ENCODE measurements at regions not wholly inside any gene's neighbourhood (a gene's known extent, or its start where the extent isn't known, plus 50 kb on each side); places are given as distances from the start of the nearest gene placed in this dataset.

DNA sequence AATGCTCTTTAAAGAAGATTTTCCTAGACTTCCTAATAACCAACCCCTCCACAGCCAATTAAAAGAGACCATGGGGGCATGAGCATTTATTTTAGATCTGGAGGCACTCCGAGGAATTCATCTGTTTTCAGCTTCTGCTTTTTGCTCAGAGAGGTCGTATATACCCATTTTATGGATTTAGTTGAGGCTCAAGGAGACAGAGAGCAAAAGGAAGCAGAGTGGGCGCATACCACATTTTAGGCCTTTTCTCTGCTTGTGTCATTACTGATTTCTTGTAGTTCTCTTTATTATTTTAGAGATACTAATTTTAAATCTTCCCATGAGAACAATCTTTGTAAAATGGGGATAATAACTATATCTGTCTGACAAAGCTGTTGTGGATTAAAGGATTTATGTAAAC, 129.6 kb upstream of the IFNGR1 start (continued):
- no peak for TF ChIP-seq IRF5 (IDR thresholded peaks at IDR 0.05; ENCODE audit: borderline replicate concordance)
- TF ChIP-seq PKNOX1 (IDR thresholded peaks at IDR 0.05) = no peak
- TF ChIP-seq KAT2A (conservative IDR thresholded peaks at IDR 0.05; ENCODE audit: control insufficient read depth, low read depth, low read length) = no peak
- TF ChIP-seq BCLAF1 (IDR thresholded peaks at IDR 0.05) = no peak

DNA sequence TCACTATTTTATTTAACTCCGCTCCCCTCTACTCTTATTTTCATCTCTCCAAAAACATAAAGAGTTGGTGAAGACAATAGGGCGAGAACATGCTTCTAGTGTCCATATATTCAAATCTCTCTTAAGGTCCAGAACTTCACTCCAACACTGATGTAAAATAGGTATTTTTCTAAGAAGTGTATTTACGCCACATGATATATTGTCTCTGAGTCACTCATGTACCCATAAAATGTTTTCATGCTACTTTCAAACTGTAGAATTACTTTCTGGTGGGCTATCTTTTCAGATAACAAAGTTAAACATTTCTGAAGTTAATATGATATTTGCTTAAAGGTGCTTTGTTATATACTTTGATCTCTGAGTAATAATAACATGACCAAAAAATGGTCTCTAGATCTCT, 124.1 kb upstream of the IFNGR1 start:
- ChIA-PET SMC1A (ENCODE audit: uncharacterized antibody, unreplicated experiment) (interaction anchor here (0.7 to 4.9 kb wide), 20 partner anchors 8 to 661 kb away, joined by 3 to 49 read pairs (median 5); no protein-coding TSS in a partner anchor), CTCF (interaction anchor here (0.7 to 4.0 kb wide), 21 partner anchors 11 to 663 kb away, joined by 3 to 77 read pairs (median 4); no protein-coding TSS in a partner anchor), RAD21 (ENCODE audit: unreplicated experiment) (interaction anchor here (1.1 to 1.5 kb wide), 6 partner anchors 28 to 296 kb away, joined by 3 to 6 read pairs (median 4); no protein-coding TSS in a partner anchor), POLR2A (no interaction called here)
- Histone ChIP-seq H3K9me3 (replicated peaks; ENCODE audit: control insufficient read depth, insufficient read depth, low read length) (no peaks in the 10 kb centered on the region), H3K36me3 (ENCODE audit: control insufficient read depth in 2 of 2, insufficient read depth in 2 of 2, low read length in 1 of 2) (no peaks in the 10 kb centered on the region), H3K4me3 (no peak overlapping the region), H3K79me2 (ENCODE audit: control insufficient read depth, insufficient read depth, low read length) (no peaks in the 10 kb centered on the region), H3K4me1 (ENCODE audit: control insufficient read depth, insufficient read depth, low read length) (no peaks in the 10 kb centered on the region; the same call in 1 of the 2 replicates), H2AFZ (ENCODE audit: control insufficient read depth, low read depth, low read length) (no peak overlapping the region), H4K20me1 (ENCODE audit: control insufficient read depth, insufficient read depth) (no peaks in the 10 kb centered on the region), H3K27me3 (replicated peaks in 1 of 2; ENCODE audit: control insufficient read depth in 2 of 2, insufficient read depth in 2 of 2, low read length in 1 of 2) (no peaks in the 10 kb centered on the region; a peak in 1 of 4 replicates), H3K27ac (ENCODE audit: control insufficient read depth, insufficient read depth) (no peak overlapping the region), H3K4me2 (ENCODE audit: control insufficient read depth, insufficient read depth) (no peak overlapping the region), H3K9ac (ENCODE audit: control insufficient read depth, insufficient read depth, low read length) (no peak overlapping the region)
- no peak for FAIRE-seq
- intact Hi-C loops (cut with micrococcal nuclease; ENCODE audit: unreplicated experiment) (loop anchor here (2.0 kb wide), 1 partner anchor 72 kb away; no protein-coding TSS in a partner anchor), in situ Hi-C loops (cut with MboI) (no loop called here)
- ATAC-seq = no peak
- DNase-seq (ENCODE audit: low read depth, low spot score) = no peak
- WGBS (ENCODE audit: insufficient coverage, insufficient replicate concordance, low lambda C conversion rate, missing lambda C conversion rate) = 70% methylated on average over 3 of the region's 3 CpGs
- no TSS peak for BruUV-seq (replicated peaks)
- no peak for TF ChIP-seq NFYB (IDR thresholded peaks at IDR 0.05; ENCODE audit: insufficient read depth, low read depth, low read length)
- TF ChIP-seq, protein P1, sequence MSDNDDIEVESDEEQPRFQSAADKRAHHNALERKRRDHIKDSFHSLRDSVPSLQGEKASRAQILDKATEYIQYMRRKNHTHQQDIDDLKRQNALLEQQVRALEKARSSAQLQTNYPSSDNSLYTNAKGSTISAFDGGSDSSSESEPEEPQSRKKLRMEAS (IDR thresholded peaks at IDR 0.05; ENCODE audit: low read depth, low read length) = no peak
- TF ChIP-seq ESRRA (IDR thresholded peaks at IDR 0.05; ENCODE audit: low read length) = no peak
- TF ChIP-seq BACH1 (IDR thresholded peaks at IDR 0.05; ENCODE audit: borderline replicate concordance) = no peak
- TF ChIP-seq USF2 (IDR thresholded peaks at IDR 0.05; ENCODE audit: borderline replicate concordance, low read depth, low read length) = no peak
- TF ChIP-seq E2F8 (IDR thresholded peaks at IDR 0.05; ENCODE audit: low read depth, partially characterized antibody) = no peak
- no peak for TF ChIP-seq NR2C1 (IDR thresholded peaks at IDR 0.05)

Measured in GM12878 (cell line).